Mucosa of gallbladder (tissue), 1 donor: ENCODE measurements at regions not wholly inside any gene's neighbourhood (a gene's known extent, or its start where the extent isn't known, plus 50 kb on each side); places are given as distances from the start of the nearest gene placed in this dataset.

Experiments
- DNase-seq: peaks from one replicate; pipeline ENCODE4 v3.0.0-alpha.2; 2020; ENCODE audit warnings: low spot score
- donor health status: DM: no; HTN: no; CAD: no.

- no peak for DNase-seq
Measured at GRCh38 chr1:201656311-201657032, 117.5 kb downstream of the NAV1 start.

- DNase-seq = no peak
Measured at GRCh38 chr1:201659572-201659971, 120.6 kb downstream of the NAV1 start.

GRCh38 chr1:201660931-201661822, 122.2 kb downstream of the NAV1 start:
- no peak for DNase-seq

- no peak for DNase-seq
Measured at GRCh38 chr1:201661823-201662359, 123.0 kb downstream of the NAV1 start.

GRCh38 chr1:201662646-201663045, 123.7 kb downstream of the NAV1 start:
- DNase-seq = no peak

GRCh38 chr1:201663491-201664113, 124.7 kb downstream of the NAV1 start:
- DNase-seq = no peak

GRCh38 chr1:201665036-201665435, 126.1 kb downstream of the NAV1 start:
- DNase-seq = no peak

- no peak for DNase-seq
Measured at GRCh38 chr1:201666102-201666501, 127.2 kb downstream of the NAV1 start.

- DNase-seq = no peak
Measured at GRCh38 chr1:201666645-201667044, 127.7 kb downstream of the NAV1 start.

GRCh38 chr1:201667479-201667878, 128.6 kb downstream of the NAV1 start:
- no peak for DNase-seq

GRCh38 chr1:201670517-201670916, 131.6 kb downstream of the NAV1 start:
- DNase-seq = no peak

GRCh38 chr1:201672685-201673084, 133.8 kb downstream of the NAV1 start:
- DNase-seq = no peak

GRCh38 chr1:201673093-201673492, 134.2 kb downstream of the NAV1 start:
- DNase-seq = no peak

- no peak for DNase-seq
Measured at GRCh38 chr1:201673915-201674314, 135.0 kb downstream of the NAV1 start.

- DNase-seq = no peak
Measured at GRCh38 chr1:201675143-201675542, 136.2 kb downstream of the NAV1 start.

- DNase-seq = no peak
Measured at GRCh38 chr1:201676197-201676596, 137.3 kb downstream of the NAV1 start.

GRCh38 chr1:201676641-201677040, 137.7 kb downstream of the NAV1 start:
- no peak for DNase-seq

- DNase-seq = no peak
Measured at GRCh38 chr1:201678264-201679101, 139.6 kb downstream of the NAV1 start.

- no peak for DNase-seq
Measured at GRCh38 chr1:201681375-201681774, 142.4 kb downstream of the NAV1 start.

- DNase-seq = no peak
Measured at GRCh38 chr1:201682964-201683363, 144.0 kb downstream of the NAV1 start.

GRCh38 chr1:201683397-201683796, 144.5 kb downstream of the NAV1 start:
- DNase-seq = no peak
